ENCODE measurements at regions not wholly inside any gene's neighbourhood (a gene's known extent, or its start where the extent isn't known, plus 50 kb on each side); places are given as distances from the start of the nearest gene placed in this dataset.

DNA sequence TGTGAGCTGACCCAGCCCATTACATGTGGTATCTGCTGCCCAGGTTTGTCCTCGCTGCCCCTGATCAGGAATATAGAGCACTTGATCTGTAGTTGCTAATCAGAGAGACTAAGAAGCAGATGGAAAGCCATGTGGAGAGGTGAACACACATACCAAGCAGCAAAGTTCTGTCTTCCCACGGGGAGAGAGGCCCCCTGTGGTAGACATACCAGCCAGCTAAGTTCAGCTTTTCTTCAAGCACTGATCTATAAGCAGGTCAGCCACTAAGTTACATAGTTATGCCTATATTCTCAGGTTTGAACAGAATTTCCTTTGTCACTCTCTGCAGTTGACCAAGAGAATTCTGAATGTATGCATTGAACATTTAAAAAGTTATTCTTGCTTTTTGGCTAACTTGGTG is 76.4 kb downstream of the DDX3Y start:
- peaks cover 2% of the 10 kb centered on the region for H3K27me3 Mint-ChIP-seq
- H3K36me3 Mint-ChIP-seq (ENCODE audit: low read depth), result no peaks in the 10 kb centered on the region
- no peak overlapping the region for H3K27ac Mint-ChIP-seq
- no peaks in the 10 kb centered on the region for H3K4me1 Mint-ChIP-seq
- intact Hi-C loops (cut with micrococcal nuclease), result no loop called here
- no peak for DNase-seq
- no peak overlapping the region for H3K4me3 Mint-ChIP-seq
- no peaks in the 10 kb centered on the region for H3K9me3 Mint-ChIP-seq

- Mint-ChIP-seq H3K4me1 (no peaks in the 10 kb centered on the region), H3K27me3 (peaks cover 2% of the 10 kb centered on the region), H3K4me3 (no peak overlapping the region), H3K9me3 (no peaks in the 10 kb centered on the region), H3K27ac (no peak overlapping the region), H3K36me3 (ENCODE audit: low read depth) (no peaks in the 10 kb centered on the region)
- DNase-seq, result no peak
- intact Hi-C loops (cut with micrococcal nuclease), result no loop called here
Measured at GRCh38 chrY:12982249-12982829, 77.7 kb downstream of the DDX3Y start.

GRCh38 chrY:12984637-12985344 is 80.1 kb downstream of the DDX3Y start:
- no peaks in the 10 kb centered on the region for H3K4me1 Mint-ChIP-seq
- H3K9me3 Mint-ChIP-seq, result peaks cover 2% of the 10 kb centered on the region
- DNase-seq, result no peak
- no peak overlapping the region for H3K27ac Mint-ChIP-seq
- H3K27me3 Mint-ChIP-seq, result no peaks in the 10 kb centered on the region
- intact Hi-C loops (cut with micrococcal nuclease), result no loop called here
- H3K36me3 Mint-ChIP-seq (ENCODE audit: low read depth), result no peaks in the 10 kb centered on the region
- H3K4me3 Mint-ChIP-seq, result no peak overlapping the region

DNA sequence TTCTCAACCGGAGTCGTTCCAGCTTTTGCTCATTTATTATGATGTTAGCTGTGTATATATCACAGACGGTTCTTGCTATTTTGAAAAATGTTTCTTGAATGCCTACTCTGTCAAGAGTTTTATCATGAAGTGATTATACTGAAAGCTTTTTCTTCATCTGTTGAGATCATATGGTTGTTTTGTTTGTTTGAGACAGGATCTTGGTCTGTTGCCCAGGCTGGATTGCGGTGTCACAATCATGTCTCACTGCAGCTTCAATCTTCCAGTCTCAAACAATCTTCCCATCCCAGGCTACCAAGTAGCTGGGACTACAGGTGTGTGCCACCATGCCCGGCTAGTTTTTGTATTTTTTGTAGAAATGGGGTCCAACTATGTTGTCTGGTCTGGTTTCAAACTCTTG is 112.8 kb downstream of the DDX3Y start:
- Mint-ChIP-seq H3K27me3 (no peaks in the 10 kb centered on the region), H3K27ac (no peak overlapping the region), H3K4me3 (no peak overlapping the region), H3K4me1 (peaks cover 15% of the 10 kb centered on the region), H3K9me3 (no peaks in the 10 kb centered on the region), H3K36me3 (ENCODE audit: low read depth) (no peaks in the 10 kb centered on the region)
- intact Hi-C loops (cut with micrococcal nuclease), result no loop called here
- no peak for DNase-seq

DNA sequence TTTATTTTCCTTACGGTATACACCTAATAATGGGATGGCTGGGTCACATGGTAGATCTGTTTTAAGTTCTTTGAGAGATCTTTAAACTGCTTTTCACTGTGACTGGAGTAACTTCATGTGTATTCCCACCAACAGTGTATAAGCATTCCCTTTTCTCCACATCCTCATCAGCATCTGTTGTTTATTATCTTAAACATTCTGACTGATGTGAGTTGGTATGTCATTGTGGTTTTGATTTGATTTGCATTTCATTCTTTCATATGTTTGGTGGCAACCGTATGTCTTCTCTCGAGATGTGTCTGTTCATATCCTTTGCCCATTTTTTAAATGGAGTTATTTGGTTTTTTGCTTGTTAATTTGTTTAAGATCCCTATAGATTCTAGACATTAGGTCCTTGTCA is 114.8 kb downstream of the DDX3Y start:
- Mint-ChIP-seq H3K36me3 (ENCODE audit: low read depth) (no peaks in the 10 kb centered on the region), H3K27me3 (no peaks in the 10 kb centered on the region), H3K4me3 (no peak overlapping the region), H3K9me3 (no peaks in the 10 kb centered on the region), H3K27ac (no peak overlapping the region), H3K4me1 (peaks cover 15% of the 10 kb centered on the region)
- intact Hi-C loops (cut with micrococcal nuclease), result no loop called here
- no peak for DNase-seq

DNA sequence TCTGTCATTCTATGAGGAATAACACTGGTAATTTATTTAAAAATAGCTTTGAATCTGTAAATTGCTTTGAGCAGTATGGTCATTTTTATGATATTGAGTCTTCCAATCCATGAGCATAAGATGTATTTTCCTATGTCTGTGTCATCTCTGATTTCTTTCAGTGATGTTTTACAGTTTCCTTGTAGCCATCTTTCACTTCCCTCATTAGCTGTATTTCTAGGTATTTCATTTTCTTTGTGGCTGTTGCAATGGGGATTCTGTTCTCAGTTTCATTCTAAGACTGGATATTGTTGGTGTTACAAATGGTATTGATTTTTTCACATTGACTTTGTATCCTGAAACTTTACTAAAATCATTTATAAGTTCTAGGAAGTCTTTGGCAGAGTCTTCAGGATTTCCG is 116.2 kb downstream of the DDX3Y start:
- Mint-ChIP-seq H3K27ac (no peak overlapping the region), H3K36me3 (ENCODE audit: low read depth) (no peaks in the 10 kb centered on the region), H3K4me1 (peaks cover 14% of the 10 kb centered on the region), H3K4me3 (no peak overlapping the region), H3K9me3 (no peaks in the 10 kb centered on the region), H3K27me3 (no peaks in the 10 kb centered on the region)
- no peak for DNase-seq
- intact Hi-C loops (cut with micrococcal nuclease), result no loop called here

DNA sequence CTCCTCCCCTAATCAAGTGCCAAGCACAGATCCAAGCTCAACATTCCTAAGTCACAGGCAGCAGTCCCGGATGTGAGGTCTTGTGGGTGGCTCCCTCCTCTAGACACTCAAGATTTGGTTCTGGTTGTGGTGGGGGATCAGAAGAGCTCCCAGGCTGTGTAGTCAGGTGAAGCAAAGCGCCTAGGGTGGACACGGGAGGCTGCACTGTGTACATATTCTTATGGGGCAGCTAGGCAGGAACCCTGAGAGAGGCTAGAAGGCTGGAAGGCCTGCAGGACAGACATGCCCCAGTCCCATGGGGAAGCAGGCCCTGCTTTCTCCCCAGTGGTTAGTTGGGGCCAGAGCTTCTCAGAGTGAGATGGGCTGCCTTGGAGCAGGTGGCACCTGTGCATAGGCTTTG is 118.9 kb downstream of the DDX3Y start:
- no peak overlapping the region for H3K4me3 Mint-ChIP-seq
- H3K27me3 Mint-ChIP-seq, result no peaks in the 10 kb centered on the region
- DNase-seq, result no peak
- intact Hi-C loops (cut with micrococcal nuclease), result no loop called here
- H3K9me3 Mint-ChIP-seq, result no peaks in the 10 kb centered on the region
- H3K27ac Mint-ChIP-seq, result no peak overlapping the region
- H3K4me1 Mint-ChIP-seq, result peaks cover 8% of the 10 kb centered on the region
- H3K36me3 Mint-ChIP-seq (ENCODE audit: low read depth), result no peaks in the 10 kb centered on the region

DNA sequence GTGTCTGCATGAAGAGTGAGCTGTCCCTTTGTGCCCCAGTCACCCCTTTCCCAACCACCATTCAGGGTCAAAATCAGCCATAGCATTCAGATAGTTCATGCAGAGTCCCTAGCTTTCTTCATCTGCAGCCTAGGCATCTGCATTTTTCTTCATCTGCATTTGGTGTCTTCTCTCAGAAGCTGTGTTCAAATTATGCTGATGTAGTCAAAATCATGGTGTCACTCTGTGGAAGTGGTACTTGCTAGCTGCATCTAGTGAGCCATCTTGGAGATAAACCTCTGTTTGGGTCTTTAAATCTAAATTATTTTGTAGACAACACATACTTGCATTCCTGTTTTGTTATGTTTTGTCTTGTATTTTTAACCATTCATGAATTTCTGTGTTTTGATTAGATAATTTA is 119.8 kb downstream of the DDX3Y start:
- no peaks in the 10 kb centered on the region for H3K9me3 Mint-ChIP-seq
- intact Hi-C loops (cut with micrococcal nuclease), result no loop called here
- H3K27ac Mint-ChIP-seq, result no peak overlapping the region
- H3K4me1 Mint-ChIP-seq, result peaks cover 8% of the 10 kb centered on the region
- H3K36me3 Mint-ChIP-seq (ENCODE audit: low read depth), result no peaks in the 10 kb centered on the region
- H3K27me3 Mint-ChIP-seq, result no peaks in the 10 kb centered on the region
- DNase-seq, result no peak
- H3K4me3 Mint-ChIP-seq, result no peak overlapping the region

GRCh38 chrY:13026906-13027305 is 122.2 kb downstream of the DDX3Y start:
- Mint-ChIP-seq H3K4me3 (no peak overlapping the region), H3K27ac (no peak overlapping the region), H3K27me3 (no peaks in the 10 kb centered on the region), H3K4me1 (no peaks in the 10 kb centered on the region), H3K9me3 (no peaks in the 10 kb centered on the region), H3K36me3 (ENCODE audit: low read depth) (no peaks in the 10 kb centered on the region)
- DNase-seq, result no peak
- intact Hi-C loops (cut with micrococcal nuclease), result no loop called here

- no peaks in the 10 kb centered on the region for H3K27me3 Mint-ChIP-seq
- H3K36me3 Mint-ChIP-seq (ENCODE audit: low read depth), result no peaks in the 10 kb centered on the region
- DNase-seq, result no peak
- peaks cover 5% of the 10 kb centered on the region for H3K9me3 Mint-ChIP-seq
- no peak overlapping the region for H3K4me3 Mint-ChIP-seq
- intact Hi-C loops (cut with micrococcal nuclease), result no loop called here
- no peak overlapping the region for H3K27ac Mint-ChIP-seq
- H3K4me1 Mint-ChIP-seq, result peaks cover 2% of the 10 kb centered on the region
Measured at GRCh38 chrY:13040232-13040631, 135.6 kb downstream of the DDX3Y start.

GRCh38 chrY:13053501-13053900 is 148.8 kb downstream of the DDX3Y start:
- DNase-seq, result no peak
- intact Hi-C loops (cut with micrococcal nuclease), result no loop called here
- no peaks in the 10 kb centered on the region for H3K4me1 Mint-ChIP-seq
- H3K27ac Mint-ChIP-seq, result no peak overlapping the region
- H3K4me3 Mint-ChIP-seq, result no peak overlapping the region
- H3K9me3 Mint-ChIP-seq, result no peaks in the 10 kb centered on the region
- H3K27me3 Mint-ChIP-seq, result no peaks in the 10 kb centered on the region
- H3K36me3 Mint-ChIP-seq (ENCODE audit: low read depth), result no peaks in the 10 kb centered on the region

DNA sequence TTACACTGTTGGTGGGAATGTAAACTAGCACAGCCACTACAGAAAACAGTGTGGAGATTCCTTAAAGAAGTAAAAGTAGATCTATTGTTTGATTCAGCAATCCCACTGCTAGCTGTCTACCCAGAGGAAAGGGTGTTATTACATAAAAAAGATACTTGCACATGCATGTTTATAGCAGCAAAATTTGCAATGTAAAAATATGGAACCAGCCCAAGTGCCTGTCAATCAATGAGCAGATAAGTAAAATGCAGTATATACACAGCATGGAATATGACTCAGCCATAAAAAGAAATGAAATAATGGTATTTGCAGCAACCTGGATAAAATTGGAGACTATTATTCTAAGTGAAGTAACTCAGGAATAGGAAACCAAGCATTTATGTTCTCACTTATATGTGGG is 161.7 kb downstream of the DDX3Y start:
- intact Hi-C loops (cut with micrococcal nuclease), result no loop called here
- H3K36me3 Mint-ChIP-seq (ENCODE audit: low read depth), result peaks cover 1% of the 10 kb centered on the region
- H3K27ac Mint-ChIP-seq, result no peak overlapping the region
- peaks cover 2% of the 10 kb centered on the region for H3K4me1 Mint-ChIP-seq
- DNase-seq, result no peak
- H3K9me3 Mint-ChIP-seq, result no peaks in the 10 kb centered on the region
- no peaks in the 10 kb centered on the region for H3K27me3 Mint-ChIP-seq
- no peak overlapping the region for H3K4me3 Mint-ChIP-seq

GRCh38 chrY:13068696-13069095 is 164.0 kb downstream of the DDX3Y start:
- Mint-ChIP-seq H3K4me1 (peaks cover 2% of the 10 kb centered on the region), H3K4me3 (no peak overlapping the region), H3K27ac (no peak overlapping the region), H3K9me3 (no peaks in the 10 kb centered on the region), H3K36me3 (ENCODE audit: low read depth) (peaks cover 1% of the 10 kb centered on the region), H3K27me3 (no peaks in the 10 kb centered on the region)
- intact Hi-C loops (cut with micrococcal nuclease), result no loop called here
- DNase-seq, result no peak

GRCh38 chrY:13069111-13069510 is 164.4 kb downstream of the DDX3Y start:
- no peak for DNase-seq
- Mint-ChIP-seq H3K36me3 (ENCODE audit: low read depth) (peaks cover 1% of the 10 kb centered on the region), H3K4me3 (no peak overlapping the region), H3K27me3 (no peaks in the 10 kb centered on the region), H3K9me3 (no peaks in the 10 kb centered on the region), H3K4me1 (peaks cover 2% of the 10 kb centered on the region), H3K27ac (no peak overlapping the region)
- intact Hi-C loops (cut with micrococcal nuclease), result no loop called here

GRCh38 chrY:13082748-13083147 is 178.1 kb downstream of the DDX3Y start:
- no peak overlapping the region for H3K4me3 Mint-ChIP-seq
- no peak for DNase-seq

More at GRCh38 chrY:13082748-13083147, 178.1 kb downstream of the DDX3Y start:
- no peaks in the 10 kb centered on the region for H3K9me3 Mint-ChIP-seq
- H3K27me3 Mint-ChIP-seq, result no peaks in the 10 kb centered on the region
- no peak overlapping the region for H3K27ac Mint-ChIP-seq
- no peaks in the 10 kb centered on the region for H3K36me3 Mint-ChIP-seq (ENCODE audit: low read depth)
- H3K4me1 Mint-ChIP-seq, result peaks cover 6% of the 10 kb centered on the region
- intact Hi-C loops (cut with micrococcal nuclease), result no loop called here
